ENCODE measurements at regions not wholly inside any gene's neighbourhood (a gene's known extent, or its start where the extent isn't known, plus 50 kb on each side); places are given as distances from the start of the nearest gene placed in this dataset.
"Not testable (repeated sequence)": the region's sequence is repeated elsewhere in the genome, so short reads cannot be mapped to it uniquely, and the experiment has no call there.

- DNase-seq (ENCODE audit: low read depth); H3K4me3 ChIP-seq (ENCODE audit: low read depth, low read length): not testable (repeated sequence)
Measured at GRCh38 chr21:10395963-10396362, 125.4 kb upstream of the TPTE start.

- not testable (repeated sequence) for H3K4me3 ChIP-seq (ENCODE audit: low read depth, low read length)
Measured at GRCh38 chr21:10397495-10397915, 123.9 kb upstream of the TPTE start.

GRCh38 chr21:10398692-10399489 is 122.5 kb upstream of the TPTE start:
- DNase-seq (ENCODE audit: low read depth); H3K4me3 ChIP-seq (ENCODE audit: low read depth, low read length): not testable (repeated sequence)

More at GRCh38 chr21:10397495-10397915, 123.9 kb upstream of the TPTE start:
- not testable (repeated sequence) for DNase-seq (ENCODE audit: low read depth)

- DNase-seq (ENCODE audit: low read depth); H3K4me3 ChIP-seq (ENCODE audit: low read depth, low read length): not testable (repeated sequence)
Measured at GRCh38 chr21:10400622-10401361, 120.6 kb upstream of the TPTE start.

- H3K4me3 ChIP-seq (ENCODE audit: low read depth, low read length); DNase-seq (ENCODE audit: low read depth): not testable (repeated sequence)
Measured at GRCh38 chr21:10402461-10402860, 118.9 kb upstream of the TPTE start.

- not testable (repeated sequence) for H3K4me3 ChIP-seq (ENCODE audit: low read depth, low read length); DNase-seq (ENCODE audit: low read depth)
Measured at GRCh38 chr21:10405331-10405730, 116.1 kb upstream of the TPTE start.

GRCh38 chr21:10409786-10410185 is 111.6 kb upstream of the TPTE start:
- DNase-seq (ENCODE audit: low read depth), result not testable (repeated sequence)

GRCh38 chr21:10410354-10410929 is 110.9 kb upstream of the TPTE start:
- DNase-seq (ENCODE audit: low read depth); H3K4me3 ChIP-seq (ENCODE audit: low read depth, low read length): not testable (repeated sequence)

More at GRCh38 chr21:10409786-10410185, 111.6 kb upstream of the TPTE start:
- H3K4me3 ChIP-seq (ENCODE audit: low read depth, low read length), result not testable (repeated sequence)

GRCh38 chr21:10411776-10412526 is 109.4 kb upstream of the TPTE start:
- not testable (repeated sequence) for H3K4me3 ChIP-seq (ENCODE audit: low read depth, low read length); DNase-seq (ENCODE audit: low read depth)

GRCh38 chr21:10412928-10413246 is 108.5 kb upstream of the TPTE start:
- not testable (repeated sequence) for DNase-seq (ENCODE audit: low read depth); H3K4me3 ChIP-seq (ENCODE audit: low read depth, low read length)

- H3K4me3 ChIP-seq (ENCODE audit: low read depth, low read length); DNase-seq (ENCODE audit: low read depth): not testable (repeated sequence)
Measured at GRCh38 chr21:10413247-10414120, 107.9 kb upstream of the TPTE start.

- DNase-seq (ENCODE audit: low read depth); H3K4me3 ChIP-seq (ENCODE audit: low read depth, low read length): not testable (repeated sequence)
Measured at GRCh38 chr21:10414121-10414924, 107.1 kb upstream of the TPTE start.

GRCh38 chr21:10414925-10415254 is 106.5 kb upstream of the TPTE start:
- not testable (repeated sequence) for H3K4me3 ChIP-seq (ENCODE audit: low read depth, low read length); DNase-seq (ENCODE audit: low read depth)

- not testable (repeated sequence) for DNase-seq (ENCODE audit: low read depth); H3K4me3 ChIP-seq (ENCODE audit: low read depth, low read length)
Measured at GRCh38 chr21:10415456-10415855, 105.9 kb upstream of the TPTE start.

- not testable (repeated sequence) for H3K4me3 ChIP-seq (ENCODE audit: low read depth, low read length); DNase-seq (ENCODE audit: low read depth)
Measured at GRCh38 chr21:10415859-10416258, 105.5 kb upstream of the TPTE start.

GRCh38 chr21:10416691-10417447 is 104.5 kb upstream of the TPTE start:
- H3K4me3 ChIP-seq (ENCODE audit: low read depth, low read length); DNase-seq (ENCODE audit: low read depth): not testable (repeated sequence)

GRCh38 chr21:10417551-10418002 is 103.8 kb upstream of the TPTE start:
- not testable (repeated sequence) for H3K4me3 ChIP-seq (ENCODE audit: low read depth, low read length); DNase-seq (ENCODE audit: low read depth)
